Right lobe of liver (tissue), 4 donors: ENCODE measurements at regions not wholly inside any gene's neighbourhood (a gene's known extent, or its start where the extent isn't known, plus 50 kb on each side); places are given as distances from the start of the nearest gene placed in this dataset.

Experiments used
- CTCF ChIP-seq, 4 donors: fragments of 200-600 bp in 3 of 4; fragments of 450-650 bp in 1 of 4; IDR thresholded peaks; one replicate each; pipeline versions ENCODE4 v1.5.1 to v1.8.0; 2016 to 2022; ENCODE audit warnings: antibody characterized with exemption in 4 of 4, mild to moderate bottlenecking in 2 of 4
- POLR2A ChIP-seq: fragments of 450-650 bp; IDR thresholded peaks from one replicate; pipeline ENCODE4 v1.6.1; 2017; ENCODE audit warnings: antibody characterized with exemption, mild to moderate bottlenecking
- donor health status: DM: no; HTN: no; CAD: no.
- donor health status: DM: no; HTN: no; CAD: no.
- donor health status: DM: no; HTN: yes; CAD: no.

DNA sequence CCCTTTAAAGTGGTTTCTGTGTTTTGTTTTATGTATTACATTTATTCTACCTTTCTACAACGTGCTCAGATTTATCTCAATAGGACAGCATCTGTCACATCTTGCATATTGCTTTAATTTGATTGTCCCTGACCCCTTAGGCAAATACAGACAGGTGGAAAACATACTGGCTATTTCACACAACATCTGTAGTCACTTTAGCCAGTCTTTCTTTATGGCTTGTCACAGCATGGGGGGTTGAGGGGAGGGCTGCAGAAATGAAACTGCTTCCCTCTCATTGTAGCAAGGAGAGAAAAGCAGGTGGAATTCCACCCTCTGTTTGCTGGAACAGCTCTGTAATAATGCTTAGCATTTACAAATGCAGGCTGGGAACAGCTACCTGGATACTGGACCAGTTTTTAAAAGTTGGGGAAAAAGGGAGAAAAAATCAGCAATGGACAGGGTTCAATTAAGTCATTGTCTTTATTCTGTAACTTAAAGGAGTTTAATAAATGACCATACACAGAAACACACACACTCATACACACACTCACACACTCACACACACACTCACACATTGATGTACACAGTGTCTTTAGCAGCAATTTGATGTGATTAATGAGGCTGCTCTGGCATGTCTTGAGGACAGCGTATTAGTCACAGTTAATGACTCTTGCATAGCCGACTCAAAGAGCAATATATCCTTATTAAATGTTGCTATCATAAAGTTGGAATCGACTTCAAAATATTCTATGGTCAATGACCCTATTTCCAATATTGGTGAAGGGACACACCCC, 283.7 kb upstream of the GBE1 start:
- TF ChIP-seq CTCF (IDR thresholded peaks at IDR 0.05) (no peak), POLR2A (no peak)
